Hindlimb muscle (tissue), 1 donor: ENCODE measurements at regions not wholly inside any gene's neighbourhood (a gene's known extent, or its start where the extent isn't known, plus 50 kb on each side); places are given as distances from the start of the nearest gene placed in this dataset.
A peak's percentile ranks its signal among the peaks of the same experiment; 100 is the strongest.

ENCODE experiments used
- DNase-seq: peaks from one replicate; pipeline ENCODE4 v3.0.0-alpha.2; 2013

DNA sequence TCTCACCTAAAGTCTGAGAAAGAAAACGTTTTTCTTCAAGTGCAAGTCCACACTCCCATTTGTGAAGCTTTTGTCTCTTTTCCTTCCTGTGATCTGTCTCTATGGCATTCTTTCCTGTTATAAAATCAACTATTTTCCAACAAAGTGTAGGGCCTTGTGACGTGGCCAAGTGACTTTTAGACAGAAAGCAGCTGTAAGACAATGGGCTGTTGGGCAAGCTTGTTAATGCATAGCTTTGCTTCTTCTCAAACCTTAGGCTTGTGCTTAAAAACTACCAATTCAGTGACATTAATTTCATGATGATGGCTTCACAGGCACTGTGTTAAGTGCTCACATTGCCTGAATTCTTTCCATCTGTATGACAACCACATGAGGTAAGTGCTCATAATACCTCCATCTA, 83.5 kb downstream of the VCY1B start:
- DNase-seq, result no peak

GRCh38 chrY:14145614-14146013, 89.6 kb downstream of the VCY1B start:
- DNase-seq, result no peak

DNA sequence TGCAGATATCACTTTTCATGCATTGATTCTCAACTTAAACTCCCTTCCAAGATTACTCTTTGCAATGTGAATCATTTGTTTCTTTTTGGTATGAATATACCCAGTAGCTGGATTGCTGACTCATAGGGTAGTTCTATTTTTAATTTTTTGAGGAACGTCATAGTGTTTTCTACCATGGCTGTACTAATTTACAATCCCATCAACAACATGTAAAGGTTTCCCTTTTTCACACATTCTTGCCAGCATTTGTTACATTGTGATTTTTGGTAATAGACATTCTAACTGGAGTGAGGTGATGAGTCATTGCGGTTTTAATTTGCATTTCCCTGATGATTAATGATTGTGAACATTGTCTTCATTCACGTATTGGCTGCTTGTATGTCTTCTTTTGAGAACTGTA, 126.7 kb downstream of the VCY1B start:
- no peak for DNase-seq

DNA sequence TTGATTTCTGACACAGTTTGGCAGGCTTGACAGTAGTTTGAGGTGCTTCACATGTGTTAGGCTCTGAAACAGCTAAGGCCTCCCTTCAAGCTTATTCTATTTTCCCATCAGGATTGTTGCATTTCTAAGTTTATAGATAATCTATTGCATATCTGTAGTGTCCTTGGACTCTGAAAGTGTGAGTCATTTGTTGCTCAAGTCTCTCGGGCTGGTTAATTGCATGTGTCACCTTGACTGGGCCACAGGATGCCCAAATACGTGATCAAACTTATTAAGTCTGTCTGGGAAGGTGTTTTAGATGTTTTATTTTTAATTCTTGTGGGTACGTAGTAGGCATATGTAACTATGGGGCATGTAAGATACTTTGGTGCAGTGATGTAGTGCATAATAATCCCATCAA, 166.0 kb downstream of the VCY1B start:
- DNase-seq, result no peak

DNA sequence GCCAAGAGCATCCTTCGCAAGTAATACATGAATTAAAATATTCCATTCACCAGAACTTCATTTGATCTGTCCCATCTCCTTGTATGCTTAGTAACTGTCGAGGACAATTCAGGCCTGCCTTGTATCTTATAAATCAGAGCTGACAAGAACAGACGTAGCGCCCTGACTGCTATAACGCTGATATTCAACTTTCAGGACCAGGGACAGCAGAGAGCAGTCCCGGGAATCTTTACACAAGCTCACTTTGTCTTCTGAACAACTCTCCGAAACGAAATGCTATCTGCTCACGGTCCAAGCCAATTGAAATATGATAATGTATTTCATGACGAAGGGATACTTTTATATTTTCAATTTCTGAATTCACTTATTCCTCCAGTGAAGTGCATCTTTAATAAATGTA, 175.7 kb downstream of the VCY1B start:
- DNase-seq, result no peak

DNA sequence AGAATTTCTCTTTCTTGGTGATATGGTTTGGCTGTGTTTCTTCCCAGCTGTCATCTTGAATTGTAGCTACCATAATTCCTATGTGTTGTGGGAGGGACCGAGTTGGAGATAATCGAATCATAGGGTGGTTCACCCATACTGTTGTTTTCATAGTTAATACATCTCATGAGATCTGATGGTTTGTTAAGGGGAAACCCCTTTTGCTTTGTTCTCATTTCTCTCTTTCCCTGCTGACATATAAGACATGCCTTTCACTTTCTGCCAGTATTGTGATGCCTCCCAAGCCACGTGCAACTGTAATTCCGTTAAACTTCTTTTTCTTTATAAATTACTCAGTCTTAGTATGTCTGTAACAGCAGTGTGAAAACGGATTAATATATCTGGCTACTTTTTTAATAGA, 179.0 kb downstream of the VCY1B start:
- DNase-seq, result no peak

GRCh38 chrY:14238277-14238676, 182.2 kb downstream of the VCY1B start:
- no peak for DNase-seq

- no peak for DNase-seq
These were observed 190.9 kb downstream of the VCY1B start for GRCh38 chrY:14246948-14247347.

DNA sequence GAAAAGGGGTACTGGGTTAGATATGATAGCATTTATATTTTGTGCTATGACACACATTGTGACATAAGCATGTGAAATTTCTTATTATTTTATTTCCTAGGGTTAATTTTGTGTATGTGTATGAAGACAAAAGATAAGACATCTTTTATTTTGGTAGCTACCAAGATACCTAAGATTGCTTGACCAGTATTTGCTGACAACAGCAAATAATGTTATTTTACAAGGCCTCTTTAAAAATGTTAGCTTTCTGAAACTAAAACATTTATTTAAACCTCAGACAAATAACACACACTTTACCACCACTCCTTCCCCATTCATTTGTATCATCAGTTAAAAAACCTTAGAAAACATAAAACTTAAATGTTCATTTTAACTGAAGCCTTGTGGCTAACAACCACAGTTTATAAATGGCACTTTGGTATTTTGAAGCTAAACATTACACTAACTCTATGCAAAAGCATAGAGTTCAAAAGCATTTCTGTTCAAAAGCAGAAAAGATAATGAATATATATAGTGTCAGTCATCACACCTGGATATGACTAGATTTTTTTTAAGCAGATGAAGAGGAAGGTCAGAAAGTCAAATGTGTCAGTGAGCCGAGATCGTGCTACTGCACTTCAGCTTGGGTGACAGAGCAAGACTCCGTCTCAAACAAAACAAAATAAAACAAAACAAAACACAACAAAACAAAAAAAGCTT, 193.0 kb downstream of the VCY1B start:
- DNase-seq, result no peak

DNA sequence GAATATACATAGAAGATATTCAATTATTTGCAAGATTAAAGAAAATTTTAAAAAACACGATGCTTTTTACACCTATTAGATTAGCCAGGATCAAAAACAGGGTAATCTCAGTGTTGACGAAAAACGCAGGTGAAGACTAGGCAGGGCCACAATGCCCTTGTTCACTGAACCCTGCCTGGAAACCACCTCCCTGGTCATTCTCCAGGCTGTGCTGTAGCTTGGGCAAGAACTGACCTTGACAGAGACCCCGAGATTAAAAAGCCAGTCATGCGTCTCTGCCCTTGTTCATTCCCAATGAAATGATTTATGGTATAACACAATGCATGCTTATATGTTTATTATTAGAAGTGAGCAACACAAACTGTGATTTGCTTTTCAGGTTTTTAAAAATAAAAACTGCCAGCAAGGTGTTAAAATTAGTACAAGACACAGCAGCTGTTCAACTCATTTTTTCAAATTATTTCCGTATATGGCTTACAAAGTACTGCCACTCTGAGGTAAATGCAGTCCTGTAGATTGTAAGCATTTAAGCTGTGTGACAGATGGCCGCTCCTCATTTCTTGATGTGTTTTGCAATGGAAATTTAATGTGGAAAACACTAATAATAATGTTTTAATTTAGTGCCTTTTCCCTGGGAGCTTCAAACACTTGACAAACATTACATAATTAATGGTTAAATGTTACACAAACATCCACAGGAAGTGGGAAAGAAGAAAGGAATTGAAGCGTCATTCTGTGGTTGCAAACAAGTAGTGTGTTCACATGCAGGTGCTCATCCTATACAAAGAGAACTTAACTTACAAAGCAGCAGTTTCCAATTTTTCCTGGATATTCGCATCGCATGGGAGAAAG, 200.2 kb downstream of the VCY1B start:
- no peak for DNase-seq

GRCh38 chrY:14256817-14257168, 200.8 kb downstream of the VCY1B start:
- DNase-seq, result no peak

GRCh38 chrY:14277029-14277428, 221.0 kb downstream of the VCY1B start:
- DNase-seq, result no peak

- DNase-seq, result no peak
These were observed 233.5 kb upstream of the NLGN4Y start for GRCh38 chrY:14290656-14291375.

DNA sequence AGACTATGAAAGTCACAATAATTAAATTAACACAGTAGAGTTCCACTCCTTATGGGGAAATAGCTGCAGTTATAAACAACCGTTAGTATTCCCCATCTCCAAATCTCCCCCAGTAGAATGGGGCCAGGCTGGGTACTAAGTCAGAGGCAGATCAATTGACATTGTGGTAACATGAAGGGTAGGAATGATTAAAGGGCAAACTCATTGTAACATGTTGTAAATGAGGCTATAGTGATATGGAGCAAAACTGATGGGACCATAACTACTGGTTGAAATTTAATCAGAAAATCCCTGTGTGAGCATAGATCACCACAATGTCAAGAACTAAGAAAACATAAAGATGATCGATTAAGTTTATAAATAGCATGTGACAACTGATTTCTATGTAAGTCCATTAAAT, 231.9 kb upstream of the NLGN4Y start:
- DNase-seq, result no peak

DNA sequence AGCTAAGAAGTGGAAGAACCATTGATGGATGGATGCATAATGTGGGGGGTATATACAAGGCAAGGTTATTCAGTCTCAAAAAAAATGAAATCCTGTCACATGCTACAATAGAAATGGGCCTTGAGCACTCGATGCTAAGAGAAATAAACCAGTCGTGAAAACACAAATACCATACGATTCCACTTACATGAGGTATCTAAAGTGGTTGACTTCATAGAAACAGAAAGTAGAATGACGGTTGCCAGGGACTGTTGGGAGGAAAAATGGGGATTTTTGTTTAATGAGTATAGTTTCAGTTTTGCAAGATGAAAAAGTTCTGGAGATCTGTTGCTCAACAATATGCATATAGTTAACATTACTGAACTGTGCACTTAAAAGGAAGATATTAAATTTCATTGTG, 223.6 kb upstream of the NLGN4Y start:
- DNase-seq, result no peak

DNA sequence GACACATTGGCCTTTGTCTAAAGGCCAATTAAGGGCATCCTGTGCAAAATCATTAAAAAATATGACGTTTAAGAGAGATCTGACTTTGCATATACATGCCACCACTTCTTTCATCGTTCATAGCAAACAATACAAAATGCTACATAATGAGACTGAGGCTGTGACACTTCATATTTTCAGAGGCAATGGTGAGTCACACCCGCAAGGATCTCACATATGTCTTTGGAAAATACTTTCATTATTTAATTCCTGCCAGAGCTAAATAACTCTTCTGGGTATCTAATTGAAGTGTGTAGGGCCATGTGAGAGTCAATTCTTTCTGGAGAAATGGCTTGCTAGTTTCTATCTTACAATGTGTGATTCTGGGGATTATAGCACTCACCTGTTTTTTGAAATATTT, 222.8 kb upstream of the NLGN4Y start:
- DNase-seq, result no peak

- no peak for DNase-seq
These were observed 195.5 kb upstream of the NLGN4Y start for GRCh38 chrY:14328677-14329345.

DNA sequence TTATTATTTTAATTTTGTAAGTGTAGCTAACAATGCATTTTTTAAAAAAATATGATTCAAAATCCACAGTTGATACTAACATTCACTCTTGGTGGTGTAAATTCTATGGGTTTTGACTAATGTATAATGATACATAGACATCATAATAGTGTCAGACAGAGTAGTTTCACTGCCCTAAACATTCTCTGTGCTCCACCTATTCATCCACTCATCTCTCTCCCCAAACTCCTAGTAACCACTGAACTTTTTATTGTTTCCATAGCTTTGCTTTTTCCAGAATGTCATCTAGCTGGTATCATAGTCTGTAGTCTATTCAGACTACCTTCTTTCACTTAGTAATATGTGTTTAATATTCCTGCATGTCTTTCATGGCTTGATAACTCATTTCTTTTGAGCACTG, 194.0 kb upstream of the NLGN4Y start:
- no peak for DNase-seq

GRCh38 chrY:14339524-14339923, 184.8 kb upstream of the NLGN4Y start:
- no peak for DNase-seq

GRCh38 chrY:14340459-14341143, 183.7 kb upstream of the NLGN4Y start:
- peak; percentile 1 for DNase-seq

GRCh38 chrY:14344648-14345333, 179.5 kb upstream of the NLGN4Y start:
- no peak for DNase-seq

DNA sequence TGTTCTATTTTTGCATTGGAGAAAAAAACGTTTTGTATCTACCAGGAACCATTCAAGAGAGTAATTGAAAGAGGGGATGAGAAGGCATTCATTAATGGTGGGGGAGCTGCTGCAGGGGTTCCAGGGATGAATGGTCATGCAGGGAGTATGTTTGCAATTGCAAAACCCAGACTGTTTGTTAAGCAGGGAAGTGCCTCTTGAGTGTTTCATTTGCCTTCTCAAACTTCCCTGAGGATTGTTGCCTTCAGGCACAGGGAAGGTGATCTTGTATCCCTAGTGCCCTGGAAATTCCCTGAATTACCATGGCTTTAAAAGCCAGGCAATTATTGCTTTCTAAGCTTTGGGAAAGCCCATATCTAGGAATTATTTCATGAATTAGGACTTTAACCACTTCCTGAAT, 172.7 kb upstream of the NLGN4Y start:
- no peak for DNase-seq
